ENCODE measurements at regions not wholly inside any gene's neighbourhood (a gene's known extent, or its start where the extent isn't known, plus 50 kb on each side); places are given as distances from the start of the nearest gene placed in this dataset.

DNA sequence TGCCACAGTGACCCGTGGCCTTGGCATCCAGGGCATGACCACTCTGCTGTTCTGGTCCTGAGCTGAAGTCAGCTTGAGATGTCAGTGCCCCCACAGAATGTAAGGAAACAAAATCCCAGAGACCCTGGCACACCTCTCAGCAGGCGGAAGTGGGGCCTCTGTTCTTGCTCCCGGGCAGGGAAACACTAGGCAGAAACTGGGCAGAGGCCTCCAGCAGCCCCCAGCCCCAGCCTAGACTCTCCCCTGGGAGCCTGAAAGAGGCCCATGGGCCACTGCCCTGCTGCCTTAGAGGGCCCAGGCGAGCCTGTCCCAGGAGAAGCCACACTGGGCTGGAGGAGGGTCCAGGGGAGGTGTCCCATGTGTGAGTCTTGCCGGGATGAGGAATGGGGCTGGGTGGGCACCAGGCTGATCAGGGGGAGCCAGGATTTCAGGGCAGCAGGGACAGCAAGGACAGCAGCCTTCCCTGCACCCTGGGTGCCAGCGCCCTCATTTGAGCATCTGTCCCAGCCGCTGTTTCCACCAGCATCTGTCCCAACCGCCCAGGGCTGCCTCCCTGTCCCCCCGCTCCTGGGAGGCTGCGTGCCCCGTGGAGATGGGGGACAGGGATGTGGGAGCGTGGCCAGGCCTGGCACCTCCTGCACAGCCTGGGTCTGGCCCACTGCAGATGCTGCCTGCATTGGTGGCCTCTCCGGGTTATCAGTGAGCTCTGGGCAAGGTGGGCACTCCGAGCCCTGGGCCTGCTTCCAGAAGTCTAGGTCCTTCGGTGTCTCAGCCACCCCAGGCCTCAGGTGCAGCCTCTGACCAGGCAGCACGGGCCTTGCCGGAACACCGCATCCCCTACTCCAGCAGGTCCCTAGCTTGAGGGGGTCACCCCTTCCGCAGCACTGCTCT lies 1072.4 kb downstream of the BRD1 start:
- no peak for DNase-seq

DNA sequence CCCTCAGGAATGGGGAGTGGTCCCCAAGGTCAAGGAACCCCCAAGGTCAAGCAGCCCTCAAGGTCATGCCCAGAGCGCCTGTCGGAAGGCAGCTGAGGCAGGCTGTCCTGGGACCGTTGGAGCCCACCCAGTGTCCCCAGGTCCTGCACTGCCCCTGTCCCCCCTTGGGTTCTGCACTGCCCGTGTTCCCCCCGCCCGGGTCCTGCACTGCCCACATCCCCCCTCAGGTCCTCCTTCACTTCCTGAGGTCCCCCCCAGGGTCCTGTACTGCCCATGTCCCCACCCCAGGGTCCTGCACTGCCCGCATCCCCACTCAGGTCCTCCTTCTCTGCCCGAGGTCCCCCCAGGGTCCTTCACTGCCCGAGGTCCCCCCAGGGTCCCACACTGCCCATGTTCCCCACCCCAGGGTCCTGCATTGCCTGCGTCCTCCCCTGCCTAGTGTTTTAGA lies 1073.0 kb downstream of the BRD1 start:
- no peak for DNase-seq

DNA sequence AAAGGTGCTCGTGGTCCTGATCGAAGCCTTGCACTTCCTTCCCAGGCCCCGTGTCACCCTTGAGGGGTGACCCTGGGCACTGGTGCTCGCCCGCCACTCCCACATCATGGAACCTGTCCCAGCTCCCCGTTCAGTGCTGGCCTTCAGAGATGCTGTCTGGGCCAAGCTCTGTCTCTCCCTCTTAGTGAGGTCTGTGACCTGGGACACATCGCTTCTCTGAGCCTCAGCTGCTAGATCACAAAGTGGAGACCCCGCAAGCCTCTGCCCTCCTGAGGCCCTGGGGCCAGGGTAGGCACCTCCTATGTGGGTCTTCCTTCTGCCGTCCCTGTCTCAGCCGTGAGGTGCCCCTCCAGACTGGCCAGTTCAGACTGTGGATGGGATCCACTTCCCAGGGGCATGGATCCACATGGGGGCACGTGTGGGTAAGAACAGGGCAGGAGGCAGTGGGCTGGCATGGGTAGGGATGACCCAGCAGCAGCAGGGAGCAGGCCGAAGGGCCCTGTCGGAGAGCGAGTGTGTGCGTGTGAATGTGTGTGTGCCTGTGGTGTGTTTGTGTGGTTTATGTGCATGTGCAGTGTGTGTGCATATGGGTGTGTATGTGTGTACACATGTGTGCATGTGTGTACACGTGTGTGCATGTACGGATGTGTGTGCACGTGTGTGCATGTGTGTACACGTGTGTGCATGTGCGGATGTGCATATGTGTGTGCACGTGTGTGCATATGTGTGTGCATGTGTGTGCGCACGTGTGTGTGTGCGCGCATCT lies 1073.7 kb downstream of the BRD1 start:
- DNase-seq: no peak

DNA sequence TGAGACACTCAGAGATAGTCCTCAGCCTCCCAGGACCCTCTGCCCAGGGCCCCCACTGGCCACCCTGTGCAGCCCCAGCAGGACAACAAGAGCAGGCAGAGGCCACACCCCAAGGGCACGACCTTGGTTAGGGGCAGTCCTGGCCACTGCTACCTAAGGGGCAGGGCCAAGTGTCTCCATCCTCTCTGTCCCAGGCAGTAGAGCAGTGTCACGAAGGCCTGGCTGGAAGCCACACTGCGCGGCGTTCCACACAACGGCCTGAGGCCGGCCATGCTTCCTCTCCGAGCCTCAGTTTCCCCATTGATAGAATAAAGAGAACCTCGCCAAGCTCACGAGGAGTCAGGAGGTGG lies 1074.3 kb downstream of the BRD1 start:
- DNase-seq: no peak

DNA sequence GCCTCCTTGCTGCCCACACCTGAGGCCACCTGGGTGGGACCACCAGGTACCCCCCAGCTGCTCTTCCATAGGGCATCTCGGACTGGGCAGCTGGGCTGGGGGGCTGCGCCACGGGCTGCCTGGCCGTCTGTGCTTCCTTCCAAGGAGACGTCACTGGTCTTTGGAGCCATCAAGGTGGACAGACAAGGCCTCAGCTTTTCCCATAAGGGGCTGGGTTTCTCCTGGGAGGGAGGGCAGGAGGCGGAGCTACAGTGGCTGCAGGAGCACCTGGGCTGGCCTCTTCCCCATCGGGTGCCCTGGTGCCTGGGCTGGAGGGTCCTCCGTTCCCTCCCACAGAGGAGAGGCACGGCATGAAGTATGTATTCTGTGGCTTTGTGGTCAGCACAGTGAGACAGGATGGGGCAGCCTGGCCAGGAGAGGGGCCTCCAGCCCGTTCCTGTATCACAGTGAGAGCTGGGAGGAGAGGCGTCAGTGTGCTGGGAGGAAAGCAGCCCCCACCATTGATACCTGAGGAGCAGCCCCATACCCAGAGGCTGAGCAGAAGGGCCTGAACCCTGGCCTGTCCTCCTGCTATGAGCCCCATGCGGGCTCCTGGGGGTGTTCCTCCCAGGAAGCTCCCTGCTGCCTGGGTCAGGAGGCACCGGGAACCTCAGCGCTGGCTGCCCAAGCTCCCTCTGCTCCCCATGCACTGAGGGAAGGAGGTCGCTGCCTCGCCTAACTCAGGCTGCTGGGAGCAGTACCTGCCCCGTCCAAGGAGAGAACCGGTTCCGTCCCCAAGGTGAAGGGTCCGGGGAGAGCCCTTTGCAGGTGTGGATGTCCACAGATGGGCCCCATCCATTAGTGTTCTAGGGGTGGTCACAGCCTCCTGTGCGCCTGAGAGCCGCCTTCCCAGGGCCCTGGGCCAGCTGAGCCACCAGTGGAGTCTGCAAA lies 1075.0 kb downstream of the BRD1 start:
- no peak for DNase-seq

DNA sequence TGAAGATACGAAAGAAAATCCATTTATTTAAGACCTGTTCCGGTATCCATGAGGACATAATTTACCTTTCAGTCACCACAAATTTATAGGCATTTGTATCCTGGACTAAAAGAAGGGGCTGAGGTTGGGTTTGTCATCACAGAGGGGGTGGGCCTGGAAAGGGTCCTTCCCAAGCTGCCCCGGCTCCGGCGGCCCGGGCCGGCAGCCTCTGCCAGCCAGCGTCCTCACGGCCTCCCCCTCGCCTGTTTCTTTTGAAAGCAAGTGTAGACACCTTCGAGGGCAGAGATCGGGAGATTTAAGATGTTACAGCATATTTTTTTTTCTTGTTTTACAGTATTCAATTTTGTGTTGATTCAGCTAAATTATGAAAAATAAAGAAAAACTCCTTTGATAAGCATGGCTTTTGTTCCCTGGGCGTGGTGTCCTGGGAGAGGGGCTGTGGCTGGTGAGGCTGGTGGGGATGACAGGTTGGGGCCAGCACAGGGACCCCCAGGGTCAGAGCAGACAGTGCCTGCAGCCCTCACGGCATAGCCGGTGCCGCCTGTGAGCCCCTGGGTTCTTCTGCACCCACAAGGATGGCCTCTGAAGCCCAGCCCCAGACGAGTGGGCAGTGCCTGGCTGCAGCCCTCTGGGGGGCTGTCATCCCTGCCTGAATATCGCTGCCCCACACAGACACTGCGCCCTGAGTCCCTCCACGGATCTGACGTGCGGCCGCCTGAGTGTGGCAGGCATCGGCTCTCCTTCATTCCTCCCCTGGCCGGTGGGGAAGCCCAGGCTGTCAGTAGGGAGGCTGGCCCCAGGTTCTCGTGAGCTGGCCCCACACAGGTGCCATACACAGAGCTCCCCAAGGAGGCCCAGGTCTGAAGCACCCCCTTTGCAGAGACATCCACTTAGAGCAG lies 1075.9 kb downstream of the BRD1 start:
- DNase-seq: no peak

DNA sequence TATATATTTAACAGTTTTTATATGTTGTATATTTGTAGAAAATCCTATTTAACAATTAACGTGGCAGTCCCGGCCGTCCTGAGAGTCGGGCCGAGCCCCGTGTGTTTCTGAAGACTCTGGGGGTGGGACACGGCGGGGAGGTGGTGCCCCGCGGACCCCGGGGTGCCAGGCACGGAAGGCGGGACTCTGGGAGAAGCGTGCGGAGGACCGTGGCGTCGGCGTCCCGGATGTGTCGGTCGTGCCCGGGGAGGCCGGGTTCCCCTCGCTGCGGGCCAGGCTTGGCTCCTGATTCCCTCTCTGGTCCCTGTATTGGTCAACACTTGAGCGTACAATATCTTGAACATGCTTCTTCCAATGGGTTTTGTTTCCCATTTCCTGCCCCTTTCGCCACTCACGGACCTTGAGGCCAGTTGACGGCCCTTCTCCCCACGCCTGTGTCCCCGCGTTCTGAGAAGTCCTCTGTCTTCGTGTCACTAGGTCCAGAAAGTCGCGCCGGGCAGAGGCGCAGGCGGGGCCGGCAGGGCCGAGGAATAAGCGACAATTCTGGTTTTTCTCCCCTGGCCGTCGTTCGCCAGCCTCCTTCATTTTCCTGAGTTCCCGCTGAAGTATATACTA lies 1076.7 kb downstream of the BRD1 start:
- DNase-seq: no peak

DNA sequence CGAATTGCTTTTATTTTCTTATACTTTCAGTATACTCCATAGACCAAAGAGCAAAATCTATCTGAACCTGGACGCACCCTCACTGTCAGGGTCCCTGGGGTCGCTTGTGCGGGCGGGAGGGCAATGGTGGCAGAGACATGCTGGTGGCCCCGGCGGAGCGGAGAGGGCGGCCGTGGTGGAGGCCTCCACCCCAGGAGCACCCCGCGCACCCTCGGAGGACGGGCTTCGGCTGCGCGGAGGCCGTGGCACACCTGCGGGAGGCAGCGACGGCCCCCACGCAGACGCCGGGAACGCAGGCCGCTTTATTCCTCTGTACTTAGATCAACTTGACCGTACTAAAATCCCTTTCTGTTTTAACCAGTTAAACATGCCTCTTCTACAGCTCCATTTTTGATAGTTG lies 1077.4 kb downstream of the BRD1 start:
- DNase-seq: no peak

DNA sequence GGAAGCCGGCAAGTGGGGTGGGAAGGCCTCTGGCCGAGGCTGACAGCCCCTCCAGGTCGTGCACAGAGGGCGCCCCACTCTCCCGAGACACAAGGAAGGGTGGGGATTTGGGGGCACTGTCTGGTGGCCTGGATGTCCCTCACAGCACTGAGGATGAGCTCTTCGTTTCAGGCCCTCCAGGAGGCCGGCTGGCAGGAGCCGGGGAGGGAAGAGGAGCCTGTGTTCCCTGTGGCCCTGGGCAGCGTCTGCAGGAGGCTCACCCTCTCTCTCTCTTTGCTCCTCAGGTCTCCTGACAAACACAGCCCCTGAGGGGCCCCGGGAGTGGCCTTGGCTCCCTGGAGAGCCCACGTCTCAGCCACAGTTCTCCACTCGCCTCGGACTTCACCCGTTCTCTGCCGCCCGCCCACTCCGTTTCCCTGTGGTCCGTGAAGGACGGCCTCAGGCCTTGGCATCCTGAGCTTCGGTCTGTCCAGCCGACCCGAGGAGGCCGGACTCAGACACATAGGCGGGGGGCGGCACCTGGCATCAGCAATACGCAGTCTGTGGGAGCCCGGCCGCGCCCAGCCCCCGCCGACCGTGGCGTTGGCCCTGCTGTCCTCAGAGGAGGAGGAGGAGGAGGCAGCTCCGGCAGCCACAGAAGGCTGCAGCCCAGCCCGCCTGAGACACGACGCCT lies 1078.0 kb downstream of the BRD1 start:
- DNase-seq: no peak

DNA sequence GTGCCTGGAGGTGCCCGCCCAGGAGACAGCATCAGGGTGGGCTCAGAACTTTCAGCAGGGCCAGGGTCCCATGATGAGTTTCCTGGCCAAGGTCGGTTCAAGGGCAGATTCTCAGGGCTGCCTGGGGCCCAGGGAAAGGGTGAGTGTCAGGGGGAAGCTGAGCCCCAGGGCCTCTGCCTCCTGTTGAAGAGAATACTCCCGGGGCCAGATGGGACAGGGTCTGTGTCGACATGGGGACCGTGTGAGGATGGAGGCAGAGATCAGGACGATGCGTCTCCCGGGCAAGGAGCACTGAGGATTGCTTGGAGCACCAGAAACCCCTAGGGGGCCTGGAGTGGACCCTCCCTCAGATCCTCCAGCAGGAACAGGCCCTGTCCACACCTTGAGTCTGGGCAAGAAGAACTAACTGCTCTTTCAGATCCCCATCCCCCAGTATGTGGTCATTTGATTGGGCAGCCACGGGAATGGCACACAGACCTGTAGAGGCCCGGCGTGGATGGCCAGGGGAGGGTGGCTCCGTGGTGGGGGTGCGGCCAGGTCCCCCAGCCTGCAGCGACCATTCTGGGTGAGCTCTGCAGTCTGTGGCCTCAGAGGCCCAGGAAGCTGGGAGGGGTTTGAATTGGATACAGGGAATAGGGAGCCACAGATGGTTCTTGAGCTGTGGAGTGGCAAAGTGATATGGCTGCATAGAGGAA lies 1078.7 kb downstream of the BRD1 start:
- no peak for DNase-seq

DNA sequence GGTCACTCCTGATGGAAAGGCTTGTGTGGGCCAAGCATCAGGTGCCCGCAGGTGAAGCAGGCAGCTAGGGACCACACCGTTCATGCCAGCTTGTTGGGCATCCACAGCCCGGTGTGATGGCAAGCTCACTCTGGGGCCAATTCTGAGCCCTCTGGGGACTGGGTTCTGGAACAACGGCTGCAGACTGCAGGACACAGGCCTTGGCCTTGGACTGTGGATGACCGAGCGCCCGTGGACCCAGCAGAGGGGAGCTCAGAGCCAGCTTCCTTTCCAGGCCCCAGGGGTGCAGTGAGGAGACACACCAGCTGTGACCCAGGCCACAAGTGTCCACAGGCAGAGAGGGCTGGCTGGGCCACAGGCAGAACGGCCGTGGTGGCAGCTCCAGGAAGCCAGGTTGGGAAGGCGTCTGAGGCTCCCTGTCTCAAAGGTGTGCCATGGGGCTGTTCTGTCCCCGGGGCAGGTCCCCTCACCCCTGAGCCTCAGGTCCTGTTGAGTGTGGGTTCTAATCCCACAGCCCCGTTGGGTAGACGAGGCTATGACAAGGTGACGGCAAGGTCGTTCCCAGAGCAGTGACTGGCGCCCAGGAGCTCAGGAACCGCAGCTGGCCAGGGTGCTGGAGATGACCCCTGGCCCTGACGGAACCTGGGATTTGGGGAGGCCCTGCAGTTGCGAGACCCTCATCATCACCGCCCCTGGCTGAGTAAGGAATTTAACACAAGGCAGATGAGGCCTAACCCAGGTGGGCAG lies 1079.4 kb downstream of the BRD1 start:
- no peak for DNase-seq

DNA sequence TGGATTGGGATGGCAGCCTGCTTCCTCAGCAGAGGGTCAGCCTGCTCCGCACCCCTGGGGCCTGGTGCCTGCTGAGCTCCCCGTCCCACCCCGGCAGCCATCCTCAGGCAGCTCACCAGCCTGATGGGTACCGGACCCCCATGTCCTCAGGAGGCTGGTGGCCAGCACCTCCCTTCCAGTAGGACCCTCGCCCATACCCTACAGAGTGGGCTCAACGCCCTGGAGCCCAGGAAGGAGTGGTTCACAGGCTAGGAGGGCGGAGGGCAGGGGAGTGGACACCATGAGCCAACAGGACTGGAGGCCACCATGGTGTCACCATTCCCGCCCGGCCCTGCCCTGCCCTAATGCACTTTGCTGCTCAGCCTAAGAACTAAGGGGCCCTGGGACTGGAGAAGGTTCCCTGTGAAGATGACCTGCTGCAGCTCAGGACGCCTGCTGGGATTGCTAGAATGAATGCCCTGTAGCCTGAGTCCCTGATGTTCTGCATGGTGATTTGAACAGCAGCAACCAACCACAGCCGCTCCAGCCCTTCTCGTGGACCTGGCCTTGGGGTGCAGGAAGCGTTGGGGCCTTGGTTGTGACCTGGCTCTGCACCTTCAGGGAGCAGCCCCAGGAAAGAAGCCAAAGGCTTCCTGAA lies 1080.8 kb downstream of the BRD1 start:
- no peak for DNase-seq

DNA sequence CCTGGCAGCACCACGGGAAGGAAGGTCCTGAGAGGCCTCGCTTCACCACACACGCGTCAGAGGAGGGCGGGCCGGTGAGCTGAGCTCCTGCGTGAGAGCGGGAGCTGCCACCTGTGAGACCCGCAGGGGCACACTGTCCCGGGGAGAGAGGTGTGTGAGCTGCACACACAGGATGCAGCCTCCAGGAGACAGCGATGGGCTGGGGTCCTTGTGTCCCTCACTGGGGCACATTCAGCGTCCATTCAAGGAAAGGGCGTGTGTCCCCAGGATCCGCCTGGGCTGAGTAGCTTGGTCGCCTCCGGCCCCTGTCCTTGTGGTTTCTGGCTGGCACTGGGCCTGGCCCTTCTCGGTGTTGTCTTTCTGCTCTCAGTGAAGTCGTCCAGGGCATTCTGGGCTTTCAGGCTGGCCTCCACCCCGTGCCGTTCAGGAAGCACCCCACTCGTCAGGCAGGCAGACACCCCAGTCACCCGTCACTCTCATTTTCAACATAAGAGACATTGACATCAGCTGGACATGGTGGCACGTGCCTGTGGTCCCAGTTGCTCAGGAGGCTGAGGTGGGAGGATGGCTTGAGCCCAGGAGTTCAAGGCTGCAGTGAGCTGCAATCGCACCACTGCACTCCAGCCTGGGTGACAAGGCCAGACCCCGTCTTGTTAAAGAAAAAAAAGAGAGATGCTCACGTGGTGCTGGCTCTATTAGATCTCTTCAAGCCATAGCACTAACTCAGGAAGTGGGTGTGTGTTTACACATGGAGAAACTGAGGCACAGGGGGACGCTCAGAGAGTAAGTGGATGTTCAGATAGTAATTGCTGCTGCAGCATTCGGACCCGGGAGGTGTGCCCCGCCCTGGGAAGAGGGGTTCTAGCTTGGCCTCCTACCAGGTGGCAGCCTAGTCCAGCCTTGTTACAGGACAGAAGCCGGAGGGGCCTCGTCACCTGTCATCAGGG lies 1081.6 kb downstream of the BRD1 start:
- DNase-seq: no peak

DNA sequence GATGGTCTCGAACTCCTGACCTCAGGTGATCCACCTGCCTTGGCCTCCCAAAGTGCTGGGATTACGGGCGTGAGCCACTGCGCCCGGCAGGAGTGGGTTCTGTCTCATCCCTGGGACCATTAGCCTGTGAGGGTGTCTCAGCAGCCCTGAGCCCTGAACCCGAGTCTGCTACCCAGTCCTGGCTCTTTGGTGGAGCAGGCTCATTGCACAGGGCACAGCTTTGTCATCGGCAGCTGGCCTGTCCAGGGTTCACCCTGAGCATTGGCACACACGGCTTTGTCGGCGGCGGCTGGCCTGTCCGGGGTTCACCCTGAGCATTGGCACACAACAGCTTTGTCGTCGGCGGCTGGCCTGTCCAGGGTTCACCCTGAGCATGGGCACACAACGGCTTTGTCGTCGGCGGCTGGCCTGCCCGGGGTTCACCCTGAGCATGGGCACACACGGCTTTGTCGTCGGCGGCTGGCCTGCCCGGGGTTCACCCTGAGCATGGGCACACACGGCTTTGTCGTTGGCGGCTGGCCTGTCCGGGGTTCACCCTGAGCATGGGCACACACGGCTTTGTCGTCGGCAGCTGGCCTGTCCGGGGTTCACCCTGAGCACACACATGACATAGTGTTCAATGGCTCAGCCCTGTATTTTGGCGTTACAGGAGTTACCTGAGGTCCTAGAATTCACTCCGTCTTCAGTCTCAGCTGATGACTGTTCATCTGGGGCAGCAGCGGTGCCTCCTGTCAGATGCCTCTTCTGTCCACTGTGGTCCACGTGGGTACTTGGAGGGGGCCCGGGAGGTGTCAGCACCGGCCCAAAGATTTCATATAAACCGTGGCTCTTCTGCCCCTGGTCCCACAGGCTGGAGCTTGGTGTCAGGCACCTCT lies 1082.5 kb downstream of the BRD1 start:
- DNase-seq: no peak

DNA sequence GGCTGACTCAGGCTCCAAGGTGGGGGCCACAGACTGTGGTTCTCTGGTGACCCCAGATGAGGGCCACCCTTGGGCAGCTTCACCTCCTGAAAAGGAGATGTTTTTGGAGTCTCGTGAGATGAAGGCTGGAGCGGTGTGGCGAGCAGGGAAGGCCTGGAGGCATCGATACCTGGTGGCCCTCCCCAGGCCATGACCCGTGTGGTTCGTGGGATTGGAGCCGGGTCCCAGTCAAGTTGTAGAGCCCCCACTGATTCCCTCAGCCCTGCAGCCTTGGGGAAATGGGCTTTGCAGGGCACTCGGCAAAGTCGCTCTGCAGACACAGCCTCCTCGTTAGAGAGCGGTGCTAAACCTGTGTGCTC lies 1083.4 kb downstream of the BRD1 start:
- DNase-seq: no peak

DNA sequence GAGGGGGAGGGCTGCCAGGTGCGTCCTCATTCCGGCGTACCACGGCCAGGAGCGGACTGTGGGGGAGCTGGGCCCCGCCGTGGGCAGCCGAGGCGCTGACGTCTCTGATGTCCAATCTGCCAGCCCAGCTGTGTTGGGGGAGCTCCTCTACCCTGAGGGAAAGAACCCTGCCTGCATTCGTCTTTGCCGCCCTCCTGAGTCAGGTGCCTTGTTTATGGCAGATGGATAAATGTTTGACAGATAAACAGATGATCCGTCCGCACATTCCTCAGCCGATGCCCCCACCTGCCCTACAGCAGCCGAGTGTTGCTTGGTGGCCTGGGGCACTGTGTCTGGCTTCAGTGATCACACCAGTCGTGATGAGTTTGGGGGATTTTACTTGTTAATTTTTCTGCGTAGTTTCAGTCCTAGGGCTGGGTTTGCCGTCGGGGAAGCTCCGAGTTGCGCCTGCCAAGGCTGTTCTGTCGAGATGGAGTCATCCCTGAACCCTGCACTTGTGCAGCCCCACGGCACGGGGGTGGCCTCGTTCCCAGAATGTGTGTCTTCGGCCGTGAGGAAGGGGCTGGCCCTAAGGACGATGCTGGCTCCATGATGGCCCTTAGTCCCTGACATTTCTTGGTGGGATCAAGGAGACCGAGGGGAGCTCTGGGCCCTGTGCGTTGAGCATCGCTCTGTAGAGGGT lies 1083.9 kb downstream of the BRD1 start:
- DNase-seq: no peak
